Liver (tissue), 8 donors: ENCODE measurements at regions not wholly inside any gene's neighbourhood (a gene's known extent, or its start where the extent isn't known, plus 50 kb on each side); places are given as distances from the start of the nearest gene placed in this dataset.

Experiments used
- DNase-seq: peaks from one replicate; pipeline ENCODE4 v3.0.0-alpha.2; 2017; ENCODE audit warnings: low spot score
- H3K27ac ChIP-seq, 2 donors: one replicate each; pipeline ENCODE4 v1.7.0; 2013; ENCODE audit warnings: inconsistent platforms in 2 of 2, low read length in 2 of 2, control low read depth in 1 of 2, low read depth in 1 of 2, mild to moderate bottlenecking in 1 of 2
- H3K27me3 ChIP-seq, 4 donors: one replicate each; pipeline versions ENCODE4 v1.6.1 to v1.7.0; 2013; ENCODE audit warnings: low read length in 3 of 4, inconsistent platforms in 1 of 4, mild to moderate bottlenecking in 1 of 4, moderate library complexity in 1 of 4; ENCODE audit not compliant: control insufficient read depth in 4 of 4, insufficient read depth in 4 of 4
- H3K36me3 ChIP-seq, 4 donors: one replicate each; pipeline versions ENCODE4 v1.6.1 to v1.7.0; 2013; ENCODE audit warnings: low read length in 3 of 4, mild to moderate bottlenecking in 3 of 4, low read depth in 1 of 4, moderate library complexity in 1 of 4; ENCODE audit not compliant: control insufficient read depth in 4 of 4, insufficient read depth in 3 of 4
- H3K4me1 ChIP-seq, 4 donors: one replicate each; pipeline versions ENCODE4 v1.6.1 to v1.7.0; 2013; ENCODE audit warnings: low read length in 3 of 4, mild to moderate bottlenecking in 3 of 4, moderate library complexity in 1 of 4; ENCODE audit not compliant: control insufficient read depth in 4 of 4, insufficient read depth in 4 of 4
- H3K4me3 ChIP-seq, 3 donors: one replicate each; pipeline versions ENCODE4 v1.6.1 to v1.7.0; 2013; ENCODE audit warnings: low read length in 3 of 3, control low read depth in 1 of 3, low read depth in 1 of 3, mild to moderate bottlenecking in 1 of 3
- H3K9ac ChIP-seq, 2 donors: one replicate each; pipeline ENCODE4 v1.7.0; 2013; ENCODE audit warnings: low read length in 2 of 2, mild to moderate bottlenecking in 2 of 2, moderate library complexity in 2 of 2, control low read depth in 1 of 2, low read depth in 1 of 2
- H3K9me3 ChIP-seq, 4 donors: one replicate each; pipeline versions ENCODE4 v1.6.1 to v1.7.0; 2013; ENCODE audit warnings: low read length in 3 of 4; ENCODE audit not compliant: control insufficient read depth in 4 of 4
- ATF3 ChIP-seq: IDR thresholded peaks from 2 replicates; pipeline ENCODE4 v1.6.1; 2016; ENCODE audit warnings: antibody characterized with exemption
- CTCF ChIP-seq: fragments of 150-350 bp; IDR thresholded peaks from 2 replicates; pipeline ENCODE4 v1.5.1; 2017; ENCODE audit warnings: improper control_type of control experiment, low read depth, low read length; ENCODE audit not compliant: missing input control
- EGR1 ChIP-seq, 2 donors: IDR thresholded peaks; 2 replicates each; pipeline ENCODE4 v1.6.1; 2016 to 2018; ENCODE audit warnings: antibody characterized with exemption in 2 of 2, low read depth in 2 of 2
- FOXA1 ChIP-seq: IDR thresholded peaks from 2 replicates; pipeline ENCODE4 v1.6.1; 2016; ENCODE audit warnings: antibody characterized with exemption
- FOXA2 ChIP-seq: IDR thresholded peaks from 2 replicates; pipeline ENCODE4 v1.6.1; 2016; ENCODE audit warnings: antibody characterized with exemption
- GABPA ChIP-seq, 2 donors: IDR thresholded peaks in 1 of 2; conservative IDR thresholded peaks in 1 of 2; 2 replicates each; pipeline ENCODE4 v1.6.1; 2016; ENCODE audit warnings: antibody characterized with exemption in 2 of 2, mild to moderate bottlenecking in 1 of 2, moderate library complexity in 1 of 2
- HNF4A ChIP-seq, 2 donors: conservative IDR thresholded peaks; 2 replicates each; pipeline ENCODE4 v1.6.1; 2016; ENCODE audit warnings: antibody characterized with exemption in 2 of 2, mild to moderate bottlenecking in 2 of 2
- HNF4G ChIP-seq: IDR thresholded peaks from 2 replicates; pipeline ENCODE4 v1.6.1; 2016; ENCODE audit warnings: antibody characterized with exemption
- JUND ChIP-seq, 2 donors: IDR thresholded peaks; 2 replicates each; pipeline ENCODE4 v1.6.1; 2016; ENCODE audit warnings: antibody characterized with exemption in 2 of 2
- MAX ChIP-seq: IDR thresholded peaks from 2 replicates; pipeline ENCODE4 v1.6.1; 2016; ENCODE audit warnings: antibody characterized with exemption
- NR2F2 ChIP-seq: IDR thresholded peaks from 2 replicates; pipeline ENCODE4 v1.6.1; 2016; ENCODE audit warnings: antibody characterized with exemption
- RAD21 ChIP-seq, 2 donors: IDR thresholded peaks; 2 replicates each; pipeline ENCODE4 v1.6.1; 2016; ENCODE audit warnings: antibody characterized with exemption in 2 of 2, mild to moderate bottlenecking in 2 of 2
- REST ChIP-seq: IDR thresholded peaks from 2 replicates; pipeline ENCODE4 v1.6.1; 2016; ENCODE audit warnings: antibody characterized with exemption, mild to moderate bottlenecking
- RXRA ChIP-seq, 2 donors: IDR thresholded peaks; 2 replicates each; pipeline ENCODE4 v1.6.1; 2017 to 2018; ENCODE audit warnings: antibody characterized with exemption in 2 of 2, mild to moderate bottlenecking in 1 of 2
- SP1 ChIP-seq: IDR thresholded peaks from 2 replicates; pipeline ENCODE4 v1.6.1; 2018; ENCODE audit warnings: antibody characterized with exemption, mild to moderate bottlenecking
- TAF1 ChIP-seq: conservative IDR thresholded peaks from 2 replicates; pipeline ENCODE4 v1.6.1; 2016; ENCODE audit warnings: antibody characterized with exemption, mild to moderate bottlenecking
- YY1 ChIP-seq: IDR thresholded peaks from 2 replicates; pipeline ENCODE4 v1.6.1; 2016; ENCODE audit warnings: antibody characterized with exemption, mild to moderate bottlenecking
- ZBTB33 ChIP-seq: IDR thresholded peaks from 2 replicates; pipeline ENCODE4 v1.6.1; 2016; ENCODE audit warnings: antibody characterized with exemption
- WGBS: extraction: QIAGEN DNeasy Blood & Tissue Kit; methylation state at CpG from one replicate; pipeline ENCODE4 v1.1.7; 2013; 5-methylcytosine and 5-hydroxymethylcytosine counted together
- donor health status: healthy.
- donor health status: healthy.
- donor health status: healthy.
- donor health status: healthy.
- donor health status: healthy.

GRCh38 chr6:155890409-155890808 is 434.8 kb upstream of the NOX3 start:
- H3K9ac ChIP-seq = no peak overlapping the region
- 58% methylated on average over 2 of the region's 2 CpGs for WGBS

GRCh38 chr6:155889410-155889809 is 433.8 kb upstream of the NOX3 start:
- Histone ChIP-seq H3K27me3 (no peaks in the 10 kb centered on the region), H3K4me3 (no peak overlapping the region), H3K27ac (no peak overlapping the region), H3K4me1 (no peaks in the 10 kb centered on the region), H3K9ac (no peak overlapping the region), H3K36me3 (no peaks in the 10 kb centered on the region), H3K9me3 (no peaks in the 10 kb centered on the region)
- TF ChIP-seq HNF4G (no peak), MAX (no peak), FOXA1 (no peak), NR2F2 (no peak), RXRA (IDR thresholded peaks at IDR 0.05) (no peak), GABPA (IDR thresholded peaks at IDR 0.05 in 1 of 2, conservative IDR thresholded peaks at IDR 0.05 in 1 of 2) (no peak), SP1 (no peak), YY1 (no peak), HNF4A (conservative IDR thresholded peaks at IDR 0.05) (no peak), TAF1 (no peak), FOXA2 (no peak), EGR1 (IDR thresholded peaks at IDR 0.05; ENCODE audit: low read depth in 2 of 2) (no peak), ZBTB33 (no peak), JUND (IDR thresholded peaks at IDR 0.05) (no peak), RAD21 (IDR thresholded peaks at IDR 0.05) (no peak), CTCF (no peak), REST (no peak), ATF3 (no peak)
- no peak for DNase-seq
- WGBS = 48% methylated on average over 3 of the region's 3 CpGs

More at GRCh38 chr6:155890409-155890808, 434.8 kb upstream of the NOX3 start:
- H3K4me3 ChIP-seq = no peak overlapping the region
- H3K9me3 ChIP-seq = no peaks in the 10 kb centered on the region
- no peaks in the 10 kb centered on the region for H3K27me3 ChIP-seq
- no peaks in the 10 kb centered on the region for H3K36me3 ChIP-seq
- no peak for DNase-seq
- no peak overlapping the region for H3K27ac ChIP-seq
- no peaks in the 10 kb centered on the region for H3K4me1 ChIP-seq
- TF ChIP-seq FOXA2 (no peak), YY1 (no peak), TAF1 (no peak), CTCF (no peak), NR2F2 (no peak)
